Middle frontal gyrus (tissue), 1 donor: ENCODE measurements at regions not wholly inside any gene's neighbourhood (a gene's known extent, or its start where the extent isn't known, plus 50 kb on each side); places are given as distances from the start of the nearest gene placed in this dataset.

Source experiments
- DNase-seq: peaks from one replicate; pipeline ENCODE4 v3.0.0-alpha.2; 2015; ENCODE audit warnings: low spot score; ENCODE audit errors: extremely low spot score

- DNase-seq, result no peak
These were observed 55.6 kb downstream of the ZNF281 start for GRCh38 chr1:200354243-200354642.

GRCh38 chr1:200353232-200353631 is 56.6 kb downstream of the ZNF281 start:
- DNase-seq, result no peak

GRCh38 chr1:200351826-200352549 is 57.8 kb downstream of the ZNF281 start:
- DNase-seq, result no peak

GRCh38 chr1:200351425-200351824 is 58.4 kb downstream of the ZNF281 start:
- DNase-seq, result no peak

- no peak for DNase-seq
These were observed 63.1 kb downstream of the ZNF281 start for GRCh38 chr1:200346700-200347099.

- DNase-seq, result no peak
These were observed 64.3 kb downstream of the ZNF281 start for GRCh38 chr1:200345520-200345919.

- no peak for DNase-seq
These were observed 66.0 kb downstream of the ZNF281 start for GRCh38 chr1:200343874-200344273.

GRCh38 chr1:200342511-200343311 is 67.1 kb downstream of the ZNF281 start:
- no peak for DNase-seq

- DNase-seq, result no peak
These were observed 71.4 kb downstream of the ZNF281 start for GRCh38 chr1:200338451-200338850.

- DNase-seq, result no peak
These were observed 72.0 kb downstream of the ZNF281 start for GRCh38 chr1:200337831-200338230.

- no peak for DNase-seq
These were observed 72.4 kb downstream of the ZNF281 start for GRCh38 chr1:200337410-200337809.

- no peak for DNase-seq
These were observed 72.9 kb downstream of the ZNF281 start for GRCh38 chr1:200336901-200337391.

- DNase-seq, result no peak
These were observed 73.6 kb downstream of the ZNF281 start for GRCh38 chr1:200336101-200336845.

- DNase-seq, result no peak
These were observed 75.1 kb downstream of the ZNF281 start for GRCh38 chr1:200334661-200335256.

GRCh38 chr1:200333329-200333728 is 76.5 kb downstream of the ZNF281 start:
- no peak for DNase-seq

- no peak for DNase-seq
These were observed 77.1 kb downstream of the ZNF281 start for GRCh38 chr1:200332716-200333115.

- no peak for DNase-seq
These were observed 79.0 kb downstream of the ZNF281 start for GRCh38 chr1:200330741-200331428.

- DNase-seq, result no peak
These were observed 80.5 kb downstream of the ZNF281 start for GRCh38 chr1:200329208-200329882.

GRCh38 chr1:200328379-200328778 is 81.5 kb downstream of the ZNF281 start:
- no peak for DNase-seq

- no peak for DNase-seq
These were observed 85.9 kb downstream of the ZNF281 start for GRCh38 chr1:200323856-200324400.
